NK-92 treated with Interleukin-12 subunit alpha and Interleukin-12 subunit beta, amount 100 ng/mL, for 24 hours (cell line): ENCODE measurements at regions not wholly inside any gene's neighbourhood (a gene's known extent, or its start where the extent isn't known, plus 50 kb on each side); places are given as distances from the start of the nearest gene placed in this dataset.
"Not testable (repeated sequence)": the region's sequence is repeated elsewhere in the genome, so short reads cannot be mapped to it uniquely, and the experiment has no call there.

Experiments used
- DNase-seq: peaks from one replicate; lab custom pipeline; 2025; lab: John Stamatoyannopoulos, UW

DNA sequence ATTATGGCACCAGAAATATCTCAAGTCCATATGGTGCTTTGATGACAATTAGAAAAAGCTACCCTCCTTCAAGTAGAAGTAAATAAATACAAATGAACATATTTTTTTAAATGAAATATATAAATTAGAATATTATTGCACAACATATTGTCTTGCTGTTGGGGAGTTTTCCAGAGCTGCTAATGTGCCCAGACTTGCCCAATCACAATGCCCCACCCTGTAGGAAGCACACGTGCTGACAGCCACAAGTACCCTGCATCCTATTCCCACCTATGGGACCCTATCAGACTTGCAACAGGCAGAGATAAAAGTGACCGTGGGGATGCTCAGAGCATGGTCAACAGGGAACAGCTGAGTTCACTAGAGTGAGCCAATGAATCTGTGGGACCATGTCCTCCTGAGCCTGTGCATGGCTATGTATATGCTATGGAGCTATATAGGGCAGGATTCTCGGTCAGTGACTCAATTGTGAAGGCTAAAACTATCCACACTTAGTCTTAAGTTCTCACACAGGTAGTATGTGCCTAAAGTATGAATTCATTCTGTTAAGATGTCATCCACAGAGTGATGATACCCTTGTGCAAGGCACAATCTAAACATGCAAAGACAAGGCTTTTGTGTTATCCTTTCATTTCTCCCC lies 336.0 kb downstream of the HGF start:
- no peak for DNase-seq

- DNase-seq: no peak
Observed at GRCh38 chr7:81433206-81433605, 336.6 kb downstream of the HGF start.

GRCh38 chr7:81430761-81431160 lies 339.1 kb downstream of the HGF start:
- no peak for DNase-seq

GRCh38 chr7:81430150-81430549 lies 339.7 kb downstream of the HGF start:
- DNase-seq: no peak

DNA sequence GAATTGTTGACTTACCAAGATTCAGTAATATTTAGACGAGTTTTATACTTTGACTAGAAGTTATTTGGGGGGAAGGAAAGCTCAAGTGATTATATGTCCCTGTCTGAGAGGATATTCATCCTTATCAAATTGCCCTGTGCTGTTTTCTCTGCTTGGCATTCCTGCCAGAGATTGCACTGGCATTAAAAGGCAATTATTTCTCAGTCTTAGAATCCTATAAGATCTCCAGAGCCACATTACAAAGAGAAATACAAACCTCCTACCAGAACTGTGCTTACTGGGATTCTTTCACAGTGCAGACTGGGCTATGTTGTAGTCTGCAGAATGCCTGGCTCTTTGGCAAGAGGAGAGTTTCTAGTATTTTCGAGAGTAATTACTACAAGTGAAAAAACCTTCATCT lies 342.4 kb downstream of the HGF start:
- DNase-seq: no peak

DNA sequence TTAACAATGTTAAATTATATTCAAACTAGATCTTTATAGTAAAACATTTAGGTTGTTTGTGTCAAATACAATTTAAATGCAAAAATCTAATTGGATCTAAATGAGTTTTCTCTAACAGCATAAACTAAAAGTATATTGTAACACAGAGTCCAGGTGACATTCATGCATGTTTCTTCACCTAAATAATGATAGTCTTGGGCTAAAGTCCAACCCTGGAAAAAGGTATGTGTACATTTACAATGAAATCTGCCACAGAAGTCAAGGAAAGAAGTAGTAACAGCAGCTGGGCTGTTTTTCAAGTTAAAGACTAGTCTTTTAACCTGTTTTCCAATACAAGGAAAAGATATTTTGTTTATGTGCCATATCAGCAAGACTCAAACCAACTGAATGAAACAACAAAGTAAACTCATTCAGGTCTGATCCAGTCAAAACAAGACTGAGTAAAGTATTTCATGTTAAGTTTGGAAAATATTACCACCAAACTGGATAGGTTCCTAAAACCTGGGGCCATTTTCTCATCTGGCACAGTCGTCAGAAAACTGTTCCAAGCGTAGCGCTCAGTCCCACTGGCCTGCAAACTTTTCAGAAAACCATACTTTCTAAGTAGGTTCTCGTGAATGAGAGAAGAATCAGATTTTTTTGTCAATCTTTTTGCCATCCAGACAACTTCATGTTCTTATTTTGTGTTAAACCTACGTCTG lies 349.2 kb downstream of the HGF start:
- DNase-seq: no peak

GRCh38 chr7:81419731-81420130 lies 350.1 kb downstream of the HGF start:
- no peak for DNase-seq

DNA sequence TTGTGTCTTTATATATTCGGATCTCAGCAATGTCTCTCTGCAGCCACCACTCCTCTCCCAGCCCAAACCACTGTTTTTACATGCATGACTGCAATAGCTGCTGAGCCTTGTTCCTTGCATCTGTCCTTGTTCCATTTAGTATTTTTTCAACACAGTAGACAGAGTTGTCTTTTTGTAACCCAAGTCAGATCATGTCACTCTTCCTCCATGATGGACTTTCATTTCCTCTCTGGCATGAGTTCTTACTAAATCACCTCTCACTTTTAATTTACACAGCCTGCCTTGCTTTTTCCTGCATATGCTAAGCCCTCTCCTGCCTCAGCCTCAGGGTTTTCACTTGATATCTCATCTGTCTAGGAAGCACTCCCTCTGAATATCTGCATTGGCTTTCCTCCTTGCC lies 353.2 kb downstream of the HGF start:
- no peak for DNase-seq

DNA sequence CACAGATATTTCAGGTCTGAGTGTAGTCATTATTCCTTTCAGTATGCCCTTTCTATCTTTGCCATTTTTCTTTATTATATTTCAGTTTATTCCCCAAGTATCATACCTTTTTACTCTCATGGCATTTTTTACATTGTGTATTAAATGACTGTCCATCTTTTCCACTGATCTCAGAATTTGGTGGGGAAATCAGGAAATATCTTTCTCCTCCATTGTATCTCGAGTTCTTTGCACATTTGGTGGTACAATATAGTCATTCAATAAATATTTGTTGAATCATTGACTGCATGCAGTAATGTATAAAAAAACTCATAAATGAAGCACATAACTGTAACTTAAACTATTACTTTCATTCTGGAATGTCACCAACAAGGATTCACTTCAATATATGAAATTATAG lies 354.7 kb downstream of the HGF start:
- DNase-seq: no peak

DNA sequence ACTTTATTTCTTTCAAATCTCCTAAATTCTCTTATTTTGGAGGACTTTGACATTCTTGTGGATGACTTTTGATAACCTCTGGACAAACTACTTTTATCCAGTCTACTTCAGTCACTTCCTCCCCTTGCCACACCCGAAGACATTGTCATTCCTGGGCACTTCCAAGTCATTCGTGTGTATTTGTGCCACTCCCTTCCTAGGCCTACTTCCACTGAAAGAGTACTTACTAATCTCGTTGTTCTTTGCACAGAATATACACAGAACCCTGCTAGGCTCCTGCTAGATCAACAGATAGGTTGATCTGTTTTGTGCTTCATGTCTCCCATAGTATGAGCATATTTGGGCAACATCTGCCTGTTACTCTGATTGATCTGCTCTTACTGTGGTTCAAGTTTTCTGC lies 355.4 kb downstream of the HGF start:
- DNase-seq: no peak

- no peak for DNase-seq
Observed at GRCh38 chr7:81410471-81411117, 359.3 kb downstream of the HGF start.

- DNase-seq: no peak
Observed at GRCh38 chr7:81408728-81409127, 361.1 kb downstream of the HGF start.

- no peak for DNase-seq
Observed at GRCh38 chr7:81407094-81407493, 362.8 kb downstream of the HGF start.

DNA sequence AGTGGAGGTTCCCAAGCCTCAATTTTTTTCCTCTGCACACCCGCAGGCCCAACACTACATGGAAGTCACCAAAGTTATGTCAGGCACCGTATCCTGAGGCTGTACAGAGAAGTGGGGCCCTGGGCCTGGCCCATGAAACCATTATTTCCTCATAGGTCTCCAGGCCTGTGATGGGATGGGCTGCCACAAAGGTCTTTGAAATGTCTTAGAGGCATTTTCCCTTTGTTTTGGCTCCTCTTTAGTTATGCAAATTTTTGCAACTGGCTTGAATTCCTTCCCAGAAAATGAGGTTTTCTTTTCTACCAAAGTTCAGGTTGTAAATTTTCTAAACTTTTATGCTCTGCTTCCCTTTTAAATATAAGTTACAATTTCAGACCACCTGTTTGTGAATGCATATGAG lies 365.2 kb downstream of the HGF start:
- no peak for DNase-seq

DNA sequence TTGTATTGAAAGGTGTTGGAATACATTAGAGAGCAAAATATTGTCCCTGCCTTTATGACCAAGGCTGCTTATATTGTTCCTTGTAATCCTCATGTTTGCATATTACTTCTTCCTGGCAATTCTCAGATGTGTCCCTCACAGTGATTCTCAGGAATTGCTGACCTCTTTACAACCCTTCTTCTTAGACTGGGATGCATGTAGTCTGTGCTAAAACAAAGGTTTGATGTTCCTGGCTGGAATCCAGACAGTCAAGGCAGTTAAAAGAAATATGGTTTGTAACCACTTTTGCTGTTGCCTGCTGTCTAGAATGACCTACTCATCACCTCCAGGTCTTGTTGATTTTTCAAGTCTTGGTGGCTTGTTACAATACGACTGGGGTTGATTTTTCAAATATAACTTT lies 367.6 kb downstream of the HGF start:
- DNase-seq: no peak

GRCh38 chr7:81399471-81399870 lies 370.4 kb downstream of the HGF start:
- DNase-seq: no peak

- no peak for DNase-seq
Observed at GRCh38 chr7:81394029-81394428, 375.8 kb downstream of the HGF start.

GRCh38 chr7:81393018-81393417 lies 376.8 kb downstream of the HGF start:
- DNase-seq: no peak

GRCh38 chr7:81385370-81385769 lies 384.5 kb downstream of the HGF start:
- DNase-seq: no peak

DNA sequence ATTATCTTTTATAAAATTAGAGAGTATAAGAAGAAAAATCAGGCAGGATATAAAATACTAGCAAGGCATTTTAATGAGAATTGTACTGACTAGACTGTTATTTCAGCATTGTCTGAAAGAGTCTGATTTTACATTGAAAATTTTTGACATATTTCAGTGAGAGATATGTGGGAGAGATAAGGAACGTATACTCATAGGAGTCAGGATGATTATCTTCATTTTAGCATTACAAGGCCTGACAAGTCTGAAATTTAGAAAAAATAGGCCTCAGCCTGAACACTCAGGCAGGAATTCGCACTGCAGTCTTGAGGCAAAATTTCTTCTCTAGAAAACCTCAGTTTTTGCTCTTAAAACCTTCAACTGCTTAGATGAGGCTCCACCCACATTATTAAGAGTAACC lies 386.0 kb downstream of the HGF start:
- no peak for DNase-seq

GRCh38 chr7:81374641-81375040 lies 395.2 kb downstream of the HGF start:
- DNase-seq: not testable (repeated sequence)

GRCh38 chr7:81370822-81371221 lies 399.0 kb downstream of the HGF start:
- DNase-seq: no peak

GRCh38 chr7:81367326-81367931 lies 402.4 kb downstream of the HGF start:
- DNase-seq: no peak
